IMR-90 (cell line): ENCODE measurements at regions not wholly inside any gene's neighbourhood (a gene's known extent, or its start where the extent isn't known, plus 50 kb on each side); places are given as distances from the start of the nearest gene placed in this dataset.

Experiments
- ATAC-seq: fragments of 200-7000 bp; cut with Tn5 transposase; 2 replicates; pipeline ENCODE4 v1.9.1; 2020; ENCODE audit warnings: low read depth, mild to moderate bottlenecking, moderate library complexity
- BruUV-seq: library from RNA; stranded (reverse); fragments of 400-500 nt; replicated peaks from 2 replicates; lab custom pipeline; 2021; lab: Mats Ljungman, UMichigan
- CTCF ChIA-PET: fragments of 300-600 bp; formaldehyde crosslinking; extraction: SDS; loops from one replicate; lab custom pipeline; 2021; ENCODE audit warnings: antibody characterized with exemption; lab: Yijun Ruan, JAX
- POLR2A ChIA-PET: fragments of 300-600 bp; sonication (Branson Sonifier 250); formaldehyde crosslinking; loops from one replicate; lab custom pipeline; 2022; ENCODE audit warnings: antibody characterized with exemption; ENCODE audit not compliant: unreplicated experiment; lab: Charles Lee
- DNase-seq: peaks from one replicate; pipeline ENCODE4 v3.0.0; 2013
- H2AFZ ChIP-seq: replicated peaks from 2 replicates; pipeline ENCODE3; 2013; ENCODE audit warnings: low read length, mild to moderate bottlenecking; ENCODE audit not compliant: poor library complexity
- H2AK5ac ChIP-seq: 2 replicates; pipeline ENCODE4 v1.6.1; 2013; ENCODE audit warnings: low read depth, low read length, inconsistent platforms
- H2AK9ac ChIP-seq: replicated peaks from 2 replicates; pipeline ENCODE3; 2013; ENCODE audit warnings: mild to moderate bottlenecking, low read depth, low read length, moderate library complexity; ENCODE audit not compliant: poor library complexity
- H2BK120ac ChIP-seq: 2 replicates; pipeline ENCODE4 v1.6.1; 2013; ENCODE audit warnings: low read depth, low read length, inconsistent platforms
- H2BK15ac ChIP-seq: 3 replicates; pipeline ENCODE4 v1.6.1; 2013; ENCODE audit warnings: low read depth, low read length, inconsistent platforms
- H2BK20ac ChIP-seq: 2 replicates; pipeline ENCODE4 v1.6.1; 2013; ENCODE audit warnings: low read depth, mild to moderate bottlenecking, inconsistent platforms, low read length, moderate library complexity
- H2BK5ac ChIP-seq: 2 replicates; pipeline ENCODE4 v1.6.1; 2013; ENCODE audit warnings: mild to moderate bottlenecking, low read depth, low read length, inconsistent platforms; ENCODE audit not compliant: poor library complexity, severe bottlenecking
- H3K14ac ChIP-seq: replicated peaks from 2 replicates; pipeline ENCODE4 v1.6.1; 2013; ENCODE audit warnings: low read depth, low read length, inconsistent platforms
- H3K18ac ChIP-seq: 2 replicates; pipeline ENCODE4 v1.6.1; 2013; ENCODE audit warnings: low read depth, low read length, control low read depth
- H3K23ac ChIP-seq: 2 replicates; pipeline ENCODE4 v1.6.1; 2013; ENCODE audit warnings: low read depth, low read length, inconsistent platforms
- H3K27ac ChIP-seq: 2 replicates; pipeline ENCODE4 v1.5.1; 2013; ENCODE audit warnings: mild to moderate bottlenecking, control low read depth, low read length; ENCODE audit not compliant: insufficient read depth
- H3K27me3 ChIP-seq: 2 replicates; pipeline ENCODE4 v1.6.1; 2013; ENCODE audit warnings: low read length; ENCODE audit not compliant: control insufficient read depth, insufficient read depth
- H3K36me3 ChIP-seq: 2 replicates; pipeline ENCODE4 v1.6.1; 2013; ENCODE audit warnings: low read length, mixed read lengths; ENCODE audit not compliant: control insufficient read depth, insufficient read depth
- H3K4ac ChIP-seq: 2 replicates; pipeline ENCODE4 v1.6.1; 2013; ENCODE audit warnings: low read depth, low read length, inconsistent platforms
- H3K4me1 ChIP-seq: 2 replicates; pipeline ENCODE4 v1.6.1; 2013; ENCODE audit warnings: low read length, mixed read lengths; ENCODE audit not compliant: control insufficient read depth, insufficient read depth
- H3K4me2 ChIP-seq: 2 replicates; pipeline ENCODE4 v1.6.1; 2013; ENCODE audit warnings: low read depth, mild to moderate bottlenecking, control low read depth, low read length, moderate library complexity
- H3K4me3 ChIP-seq: 2 replicates; pipeline ENCODE4 v1.5.1; 2013; ENCODE audit warnings: low read depth, mild to moderate bottlenecking, control low read depth, low read length, moderate library complexity; ENCODE audit not compliant: insufficient read depth
- H3K56ac ChIP-seq: 2 replicates; pipeline ENCODE4 v1.6.1; 2013; ENCODE audit warnings: low read length, inconsistent platforms; ENCODE audit not compliant: insufficient read depth; ENCODE audit errors: extremely low read depth
- H3K79me1 ChIP-seq, 2 experiments: 2 replicates each; pipeline ENCODE4 v1.6.1; 2013; ENCODE audit warnings: low read length in 2 of 2, inconsistent platforms in 1 of 2, low read depth in 1 of 2
- H3K9ac ChIP-seq: 2 replicates; pipeline ENCODE4 v1.6.1; 2013; ENCODE audit warnings: low read depth, low read length, control low read depth
- H3K9me1 ChIP-seq: 2 replicates; pipeline ENCODE4 v1.6.1; 2013; ENCODE audit warnings: low read length, inconsistent platforms; ENCODE audit not compliant: insufficient read depth
- H3K9me3 ChIP-seq: 2 replicates; pipeline ENCODE4 v1.6.1; 2013; ENCODE audit warnings: low read length; ENCODE audit not compliant: control insufficient read depth, insufficient read depth
- H4K20me1 ChIP-seq: 2 replicates; pipeline ENCODE4 v1.6.1; 2013; ENCODE audit warnings: low read length, inconsistent platforms; ENCODE audit not compliant: insufficient read depth
- H4K5ac ChIP-seq: 2 replicates; pipeline ENCODE4 v1.6.1; 2013; ENCODE audit warnings: mild to moderate bottlenecking, low read depth, low read length, control low read depth
- H4K8ac ChIP-seq, 2 experiments: 2 replicates each; pipeline ENCODE4 v1.6.1; 2013; ENCODE audit warnings: low read depth in 2 of 2, low read length in 2 of 2, control low read depth in 1 of 2, inconsistent platforms in 1 of 2
- H4K91ac ChIP-seq: 2 replicates; pipeline ENCODE4 v1.6.1; 2013; ENCODE audit warnings: low read depth, low read length, inconsistent platforms; ENCODE audit not compliant: insufficient read depth
- CHD1 ChIP-seq: IDR thresholded peaks from 2 replicates; pipeline ENCODE4 v1.6.1; 2012; ENCODE audit warnings: low read depth, low read length, improper control_type of control experiment
- MXI1 ChIP-seq: IDR thresholded peaks from 2 replicates; pipeline ENCODE4 v1.6.1; 2012; ENCODE audit warnings: low read depth, mild to moderate bottlenecking, low read length, moderate library complexity, borderline replicate concordance
- POLR2A ChIP-seq: IDR thresholded peaks from 2 replicates; pipeline ENCODE4 v1.6.1; 2012; ENCODE audit warnings: mild to moderate bottlenecking, low read depth, low read length
- RAD21 ChIP-seq: IDR thresholded peaks from 2 replicates; pipeline ENCODE4 v1.6.1; 2012; ENCODE audit warnings: low read length, improper control_type of control experiment
- WGBS, 2 experiments: methylation state at CpG; one replicate each; pipeline versions ENCODE4 v1.1.5 to v1.1.7; 2013; ENCODE audit warnings: missing lambda C conversion rate in 2 of 2; ENCODE audit not compliant: insufficient read length in 1 of 2; ENCODE audit errors: extremely low coverage in 2 of 2; 5-methylcytosine and 5-hydroxymethylcytosine counted together
- dilution Hi-C: fragments of 300-500 bp; cut with HindIII; formaldehyde crosslinking; loops from one replicate; pipeline ENCODE4 v1.14.3; 2018; ENCODE audit warnings: low sequenced_read_pairs; ENCODE audit not compliant: unreplicated experiment
- in situ Hi-C: fragments of 300-500 bp; cut with MboI; formaldehyde crosslinking; loops from 3 replicates; pipeline ENCODE4 v1.14.3; 2019; ENCODE audit warnings: low sequenced_read_pairs, inconsistent platforms, mixed read lengths
- intact Hi-C: fragments of 100-400 bp; cut with micrococcal nuclease; formaldehyde crosslinking; loops from 2 replicates; pipeline ENCODE4 v1.10.0; 2022
- TF ChIP-seq, protein P1 (sequence below): fragments of 150-350 bp; IDR thresholded peaks from 2 replicates; pipeline ENCODE4 v1.6.1; 2017; ENCODE audit warnings: mild to moderate bottlenecking, antibody characterized with exemption, low read length, low read depth

DNA sequence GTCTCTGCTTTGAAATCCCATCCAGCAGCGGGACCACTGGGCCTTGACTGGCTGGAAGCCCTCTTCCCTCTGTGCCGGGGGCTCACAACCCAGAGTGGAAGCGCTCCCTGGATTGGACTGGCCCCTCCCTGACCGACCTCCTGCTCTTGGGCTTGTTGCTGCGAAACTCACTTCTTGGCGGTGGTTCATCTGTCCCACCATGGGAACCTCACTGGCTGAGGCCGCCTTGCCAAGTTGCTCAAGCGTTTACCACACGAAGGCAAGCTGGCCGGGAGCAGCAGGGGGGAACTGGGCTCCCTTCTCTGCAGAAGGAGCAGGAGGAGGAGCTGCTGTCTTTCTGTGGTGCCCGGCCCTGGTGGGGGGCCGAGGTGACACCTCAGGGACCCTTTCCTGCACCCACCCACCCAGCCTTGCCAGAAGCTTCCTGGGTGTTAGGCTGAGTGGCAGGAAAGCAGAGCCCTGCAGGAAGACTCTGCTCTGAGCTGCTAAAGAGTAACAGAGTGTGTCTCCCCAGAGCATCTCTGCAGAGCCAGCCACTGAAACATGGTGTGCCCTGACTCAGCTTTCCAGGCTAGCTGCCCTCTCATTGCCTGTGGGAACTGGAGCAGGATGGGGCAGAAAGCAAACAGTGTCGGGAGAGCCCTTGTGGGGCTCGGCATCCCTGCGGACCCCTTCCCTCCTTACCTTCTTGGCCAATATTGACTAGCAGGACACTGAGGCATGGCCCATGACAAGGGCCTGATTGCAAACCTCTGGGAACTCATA, 88.5 kb upstream of the ALX4 start:
- no peaks in the 10 kb centered on the region for H3K79me1 ChIP-seq
- ATAC-seq = no peak
- no peak overlapping the region for H2BK5ac ChIP-seq
- H3K27ac ChIP-seq = no peak overlapping the region
- H4K20me1 ChIP-seq = no peaks in the 10 kb centered on the region
- no peaks in the 10 kb centered on the region for H3K9me3 ChIP-seq
- H3K4me3 ChIP-seq = no peak overlapping the region
- H3K4ac ChIP-seq = no peak overlapping the region
- no peak overlapping the region for H2AK9ac ChIP-seq
- intact Hi-C loops = no loop called here
- H2BK20ac ChIP-seq = no peak overlapping the region
- DNase-seq = no peak
- no peaks in the 10 kb centered on the region for H3K36me3 ChIP-seq
- H3K9ac ChIP-seq = no peak overlapping the region
- no peak overlapping the region for H3K56ac ChIP-seq
- in situ Hi-C loops = no loop called here
- no peak for TF ChIP-seq RAD21
- no peak for TF ChIP-seq CHD1
- TF ChIP-seq, protein P1, sequence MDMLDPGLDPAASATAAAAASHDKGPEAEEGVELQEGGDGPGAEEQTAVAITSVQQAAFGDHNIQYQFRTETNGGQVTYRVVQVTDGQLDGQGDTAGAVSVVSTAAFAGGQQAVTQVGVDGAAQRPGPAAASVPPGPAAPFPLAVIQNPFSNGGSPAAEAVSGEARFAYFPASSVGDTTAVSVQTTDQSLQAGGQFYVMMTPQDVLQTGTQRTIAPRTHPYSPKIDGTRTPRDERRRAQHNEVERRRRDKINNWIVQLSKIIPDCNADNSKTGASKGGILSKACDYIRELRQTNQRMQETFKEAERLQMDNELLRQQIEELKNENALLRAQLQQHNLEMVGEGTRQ = no peak
- no peak for TF ChIP-seq POLR2A
- no peak for TF ChIP-seq MXI1
- H4K91ac ChIP-seq = no peak overlapping the region
- no peak overlapping the region for H3K14ac ChIP-seq
- H2AFZ ChIP-seq = no peak overlapping the region
- no peaks in the 10 kb centered on the region for H3K4me1 ChIP-seq
- BruUV-seq = no TSS peak
- H4K5ac ChIP-seq = no peak overlapping the region
- no peak overlapping the region for H3K23ac ChIP-seq
- ChIA-PET CTCF (no interaction called here), POLR2A (no interaction called here)
- WGBS, 2 experiments = 42% methylated on average over 2 of the region's 15 CpGs; no CpG with 5 or more reads in 1 of the 2 experiments
- no peak overlapping the region for H3K4me2 ChIP-seq
- H3K27me3 ChIP-seq = peaks cover 6% of the 10 kb centered on the region; the same call in 1 of the 2 replicates
- H3K9me1 ChIP-seq = no peaks in the 10 kb centered on the region
- no peak overlapping the region for H3K18ac ChIP-seq
- no peak overlapping the region for H2BK120ac ChIP-seq
- dilution Hi-C loops = no loop called here
- no peak overlapping the region for H2AK5ac ChIP-seq
- H4K8ac ChIP-seq = no peak overlapping the region
- no peak overlapping the region for H2BK15ac ChIP-seq
